ENCODE measurements at regions not wholly inside any gene's neighbourhood (a gene's known extent, or its start where the extent isn't known, plus 50 kb on each side); places are given as distances from the start of the nearest gene placed in this dataset.

GRCh38 chr4:44056721-44057151, 391.9 kb downstream of the KCTD8 start:
- TF ChIP-seq ZNF341 (tag by site-specific recombination; IDR thresholded peaks at IDR 0.05; ENCODE audit: low read depth) (no peak), HOXA7 (CRISPR knock-in tag; IDR thresholded peaks at IDR 0.05; ENCODE audit: borderline replicate concordance) (no peak), ZNF404 (tag by site-specific recombination; IDR thresholded peaks at IDR 0.05) (no peak), CTCF (tag by site-specific recombination; IDR thresholded peaks at IDR 0.05) (no peak), ZNF221 (tag by site-specific recombination; IDR thresholded peaks at IDR 0.05; ENCODE audit: borderline replicate concordance) (no peak), ZNF629 (tag by site-specific recombination; IDR thresholded peaks at IDR 0.05) (no peak), KLF16 (tag by site-specific recombination; IDR thresholded peaks at IDR 0.05) (no peak), ZNF777 (tag by site-specific recombination; IDR thresholded peaks at IDR 0.05; ENCODE audit: borderline replicate concordance) (no peak)
